HG03159 (cell line): ENCODE measurements at regions not wholly inside any gene's neighbourhood (a gene's known extent, or its start where the extent isn't known, plus 50 kb on each side); places are given as distances from the start of the nearest gene placed in this dataset.

Source experiments
- ATAC-seq: cut with Tn5 transposase; IDR thresholded peaks from one replicate; pipeline ENCODE4 v1.9.1; 2021; ENCODE audit warnings: mild to moderate bottlenecking, moderate library complexity; ENCODE audit not compliant: unreplicated experiment

DNA sequence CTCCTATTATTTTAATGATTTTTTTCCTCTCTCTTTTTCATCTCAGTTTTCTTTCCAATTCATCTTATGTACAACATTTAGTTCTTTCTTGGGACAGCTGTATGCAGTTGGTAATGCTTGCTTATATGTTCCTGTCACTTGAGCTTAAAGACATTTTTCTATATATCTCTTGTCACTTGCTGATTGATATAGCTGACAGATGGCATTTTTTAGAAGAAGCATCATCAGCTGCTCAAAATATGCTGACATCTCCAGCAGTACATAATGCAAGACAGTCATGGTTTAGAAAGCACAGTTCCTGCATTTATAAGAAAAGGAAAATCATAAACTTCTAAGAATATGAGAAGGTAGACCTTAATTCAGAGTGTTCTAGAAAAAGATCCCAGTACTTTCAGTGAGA lies 56.5 kb downstream of the DCAF8L1 start:
- no peak for ATAC-seq

DNA sequence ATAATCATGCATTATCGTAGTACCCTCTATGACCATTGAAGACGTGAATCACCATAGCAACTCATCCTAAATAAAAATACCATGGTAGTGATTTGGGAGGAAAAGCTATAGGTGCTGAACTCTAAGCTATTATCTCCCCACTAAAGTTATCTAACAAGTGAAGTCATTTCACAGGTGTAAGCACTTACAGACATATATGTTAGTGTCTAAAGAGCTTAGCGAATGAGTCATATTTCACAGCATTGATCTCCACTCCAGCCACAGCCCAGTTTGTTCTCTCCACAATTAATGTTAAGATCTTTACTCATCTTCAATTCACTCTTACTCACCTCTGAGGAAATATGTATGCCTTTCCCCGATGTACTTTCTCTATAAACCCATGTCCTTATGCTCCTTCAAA lies 57.0 kb downstream of the DCAF8L1 start:
- ATAC-seq = no peak

DNA sequence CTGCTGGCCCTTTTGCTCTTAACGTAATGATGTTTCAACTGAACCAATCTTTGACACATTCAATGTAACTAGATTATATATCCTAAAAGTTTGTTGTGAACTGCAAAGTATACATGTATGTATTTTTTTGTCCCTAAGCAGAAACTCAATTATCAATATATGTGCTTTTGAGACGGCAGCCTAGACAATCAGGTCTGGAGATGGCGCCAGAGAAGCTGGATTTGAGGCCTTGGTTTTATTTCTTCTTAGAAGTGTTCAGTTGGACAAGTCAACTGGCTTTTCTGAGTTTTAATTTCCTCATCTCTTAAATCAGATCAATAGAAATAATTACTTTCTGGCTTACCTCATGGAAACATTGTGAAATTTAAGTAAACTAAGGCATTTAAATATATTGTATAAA lies 62.5 kb downstream of the DCAF8L1 start:
- no peak for ATAC-seq

DNA sequence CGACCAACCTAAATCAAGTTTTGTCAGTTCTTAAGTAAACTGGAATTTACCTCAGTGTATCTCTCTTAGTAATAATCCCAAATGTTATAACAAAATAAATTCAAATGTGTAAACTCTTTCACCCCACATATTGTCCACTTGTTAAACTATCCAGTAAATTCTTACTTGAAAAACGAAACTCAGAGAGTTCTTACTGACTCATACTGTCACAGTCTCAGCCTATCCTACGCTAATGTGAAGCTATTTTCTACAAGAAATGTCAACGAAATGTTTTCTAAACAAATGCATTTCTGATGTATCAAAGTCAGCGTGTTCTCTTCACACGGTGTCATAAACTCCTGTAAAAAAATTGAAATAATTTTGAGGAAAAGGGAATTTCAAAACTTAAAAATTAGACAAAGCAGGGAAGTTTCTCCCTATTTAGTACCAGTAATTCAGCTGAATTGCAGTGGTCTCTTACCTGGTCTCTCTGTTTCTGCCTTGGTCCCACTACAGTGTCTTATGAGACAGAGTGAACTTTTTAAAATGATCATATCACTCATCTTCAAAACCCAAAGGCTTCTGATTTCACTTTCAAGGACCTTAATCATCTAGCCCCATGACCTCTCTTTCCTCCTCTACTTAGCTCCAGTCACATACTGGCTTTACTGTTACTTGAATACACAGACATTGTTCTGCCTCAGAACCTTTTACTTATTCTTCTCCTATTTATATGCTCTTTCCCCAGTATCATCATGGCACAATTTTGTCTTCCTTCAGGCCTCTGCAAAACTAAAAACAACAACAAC lies 63.3 kb downstream of the DCAF8L1 start:
- ATAC-seq = no peak

DNA sequence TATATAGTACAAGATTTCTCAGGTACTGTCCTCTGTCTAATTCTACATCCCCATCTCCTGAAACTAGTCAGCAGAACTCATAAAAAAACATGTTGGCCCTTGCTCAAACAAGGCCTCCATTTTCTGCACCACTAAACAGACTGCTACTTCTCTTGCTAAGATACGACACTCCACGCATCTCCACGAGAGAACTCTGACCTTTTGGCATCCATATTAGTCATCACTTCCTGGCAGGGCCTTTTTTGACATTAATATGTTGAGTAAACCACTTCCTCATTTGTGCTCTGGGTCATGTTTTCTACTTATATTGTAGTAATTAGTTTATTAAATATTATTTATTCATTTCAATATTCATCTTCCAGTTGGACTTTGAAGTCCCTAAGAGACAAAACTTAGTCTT lies 65.6 kb downstream of the DCAF8L1 start:
- ATAC-seq = peak; percentile 91

DNA sequence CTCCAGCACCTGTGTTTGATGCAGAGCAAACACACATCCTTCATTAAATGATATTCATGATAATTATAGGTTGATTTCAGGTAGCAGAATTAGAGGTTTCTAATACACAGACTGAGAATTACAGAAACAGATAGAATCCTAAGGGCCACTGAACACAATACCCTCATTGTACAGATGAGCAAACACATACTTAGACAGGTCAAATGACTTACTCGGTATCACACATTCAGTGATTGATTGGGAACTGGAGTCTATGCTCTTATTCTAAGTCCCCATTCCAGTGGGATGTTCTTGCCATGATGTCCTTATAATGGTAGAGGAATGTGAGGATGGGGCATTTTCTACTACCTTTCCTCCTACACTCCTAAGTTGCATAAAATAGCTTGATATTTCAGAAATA lies 70.8 kb downstream of the DCAF8L1 start:
- no peak for ATAC-seq

DNA sequence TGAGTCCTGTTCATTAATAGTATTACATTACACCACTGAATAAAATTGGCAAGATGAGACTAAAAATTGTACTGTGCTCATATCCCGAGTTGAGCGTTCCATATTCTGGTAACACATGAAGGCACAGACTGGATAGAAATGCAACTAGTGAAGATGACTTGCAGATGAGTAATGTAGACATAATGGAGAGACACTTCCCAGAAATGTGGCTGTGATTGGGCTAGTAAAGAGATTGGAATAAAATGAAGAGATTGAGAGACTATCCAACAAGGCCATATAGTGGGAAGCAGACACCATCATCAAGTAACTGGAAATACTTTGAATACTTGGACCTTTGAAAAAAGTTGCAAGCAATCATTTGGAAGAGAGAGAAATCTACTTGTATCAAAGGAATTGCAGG lies 77.3 kb downstream of the DCAF8L1 start:
- no peak for ATAC-seq

DNA sequence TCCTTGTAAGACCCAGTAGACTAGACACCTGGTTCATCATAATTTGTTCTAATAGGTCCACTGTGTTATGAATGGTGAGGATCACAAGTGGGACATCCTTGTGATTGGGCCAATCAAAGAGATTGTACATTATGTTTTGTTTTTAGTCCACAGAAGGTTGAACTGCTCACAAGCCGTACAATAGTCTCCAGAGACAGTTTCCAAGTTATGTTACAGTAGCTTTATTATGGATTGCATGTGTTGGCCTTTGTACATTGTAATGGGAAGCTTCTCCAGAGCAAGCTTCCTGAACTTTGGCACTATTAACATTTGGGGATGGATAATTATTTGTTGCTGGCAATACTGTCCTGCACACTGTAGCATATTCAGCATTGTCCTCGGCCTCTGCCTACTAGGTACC lies 86.1 kb downstream of the MAGEB10 start:
- no peak for ATAC-seq

DNA sequence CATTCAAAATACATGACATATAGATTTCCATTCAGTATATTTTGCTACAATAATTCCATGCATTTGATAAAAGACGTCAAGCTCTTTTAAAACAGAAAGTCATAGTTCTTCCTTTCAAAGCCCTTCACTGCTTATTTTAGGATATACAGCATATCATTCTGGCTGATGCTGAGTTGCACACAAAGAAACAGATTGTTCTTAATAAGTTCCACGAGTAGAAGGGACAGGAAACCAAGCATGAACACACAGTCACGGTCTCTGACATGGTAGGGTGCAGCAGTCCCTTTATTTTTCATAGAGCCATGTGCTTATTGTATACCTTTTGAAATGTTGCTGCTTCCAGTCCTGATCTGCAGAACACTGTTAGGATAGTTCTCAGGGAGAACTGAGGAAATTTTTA lies 85.4 kb downstream of the MAGEB10 start:
- no peak for ATAC-seq

DNA sequence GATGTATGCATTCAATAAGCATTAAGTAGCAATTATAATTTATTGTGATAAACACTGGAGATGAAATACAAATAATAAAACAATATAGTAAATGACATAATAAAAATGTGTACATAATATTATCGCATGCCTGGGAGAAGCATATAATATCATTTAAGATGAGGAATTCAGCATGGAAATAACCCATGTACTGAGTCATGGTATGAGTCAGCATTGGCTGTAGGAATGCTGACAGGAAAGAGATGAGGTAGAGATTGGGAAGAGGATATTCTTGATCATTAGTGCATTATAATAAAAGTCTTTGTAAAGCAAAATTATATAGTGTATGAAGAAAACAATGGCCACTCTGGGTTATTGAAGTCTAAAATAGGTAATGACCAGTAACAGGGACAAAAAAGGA lies 82.8 kb downstream of the MAGEB10 start:
- no peak for ATAC-seq

DNA sequence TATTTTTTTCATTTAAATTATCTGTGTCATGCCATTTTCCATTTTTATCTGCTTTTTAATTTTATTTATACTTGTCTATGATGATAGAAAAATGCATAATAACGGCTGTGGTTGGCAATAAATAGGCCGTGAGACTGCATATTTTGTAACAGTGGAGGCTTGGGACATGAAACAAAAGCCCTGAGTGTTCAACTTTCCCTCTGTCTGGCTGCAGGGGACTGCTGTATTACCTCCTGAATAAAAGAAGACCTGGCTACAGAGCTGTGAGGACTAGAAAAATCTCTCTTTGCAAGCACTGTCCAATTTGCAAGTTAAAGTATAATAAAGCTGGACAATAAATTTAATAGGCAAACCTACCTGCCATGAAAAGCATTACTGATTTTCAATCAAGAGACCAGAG lies 82.1 kb downstream of the MAGEB10 start:
- ATAC-seq = no peak

DNA sequence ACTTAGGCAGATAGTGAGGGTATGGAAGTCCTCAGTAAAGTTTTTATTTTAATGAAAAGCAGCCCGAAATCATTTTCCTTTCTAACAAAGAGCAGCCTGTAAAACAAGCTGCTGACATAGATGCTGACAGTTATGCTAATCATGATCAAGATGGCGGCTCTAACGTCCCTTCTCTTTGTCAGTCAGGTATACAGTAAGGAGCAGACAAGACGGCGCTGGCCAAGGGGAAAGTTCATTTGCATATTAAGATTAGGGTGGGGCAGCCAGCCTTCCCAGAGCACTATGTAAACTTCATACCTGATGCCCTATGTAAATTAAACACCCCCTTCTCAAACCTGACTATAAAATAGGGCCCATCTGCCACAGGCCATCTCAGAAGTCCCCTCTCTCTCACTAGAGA lies 76.9 kb downstream of the MAGEB10 start:
- ATAC-seq = no peak

DNA sequence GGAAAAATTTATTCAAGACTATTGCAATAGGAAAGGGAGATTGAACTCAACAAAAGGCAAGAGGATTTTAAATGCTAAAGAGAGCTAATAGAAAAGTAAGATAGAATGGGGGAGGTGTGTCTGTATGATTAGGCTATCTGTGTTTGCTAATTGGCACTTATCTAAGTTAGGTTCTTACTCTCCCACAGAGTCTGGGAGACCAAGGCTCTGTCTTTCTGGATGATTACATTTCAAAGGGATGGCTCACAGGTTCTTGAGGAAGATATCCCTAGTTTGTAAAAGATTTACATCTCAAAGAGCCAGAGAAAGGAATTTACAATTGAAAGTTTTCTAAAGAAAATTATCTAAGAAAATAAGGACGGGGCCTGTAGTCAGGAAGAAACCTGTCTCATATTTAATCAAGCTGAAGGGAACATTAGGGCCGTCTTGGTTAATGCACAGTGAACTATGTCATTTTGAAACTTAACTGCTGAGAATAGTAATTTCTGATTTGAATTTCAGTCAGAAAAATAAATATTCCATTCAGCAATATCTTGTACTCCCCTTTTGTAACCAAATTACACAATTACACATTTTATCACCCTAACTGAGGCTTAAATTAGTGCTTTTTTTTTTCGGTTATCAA lies 75.8 kb downstream of the MAGEB10 start:
- no peak for ATAC-seq

DNA sequence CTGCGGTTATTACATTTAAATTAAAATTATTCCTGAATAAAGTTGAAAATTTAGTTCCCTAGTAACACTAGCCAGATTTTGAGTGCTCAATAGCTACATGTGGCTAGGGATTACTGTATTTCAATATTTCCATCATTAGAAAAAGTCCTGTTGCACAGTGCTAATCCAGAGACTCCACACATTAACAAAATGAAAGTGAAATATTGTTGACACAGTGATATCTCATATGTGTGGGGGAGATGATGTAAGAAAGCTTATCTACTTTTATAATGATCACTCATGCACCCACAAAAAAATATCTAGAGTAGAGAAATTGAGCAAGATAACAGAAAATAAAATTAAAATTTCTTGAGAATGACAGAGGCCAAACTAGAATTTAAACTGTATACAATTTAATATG lies 74.9 kb downstream of the MAGEB10 start:
- ATAC-seq = no peak

DNA sequence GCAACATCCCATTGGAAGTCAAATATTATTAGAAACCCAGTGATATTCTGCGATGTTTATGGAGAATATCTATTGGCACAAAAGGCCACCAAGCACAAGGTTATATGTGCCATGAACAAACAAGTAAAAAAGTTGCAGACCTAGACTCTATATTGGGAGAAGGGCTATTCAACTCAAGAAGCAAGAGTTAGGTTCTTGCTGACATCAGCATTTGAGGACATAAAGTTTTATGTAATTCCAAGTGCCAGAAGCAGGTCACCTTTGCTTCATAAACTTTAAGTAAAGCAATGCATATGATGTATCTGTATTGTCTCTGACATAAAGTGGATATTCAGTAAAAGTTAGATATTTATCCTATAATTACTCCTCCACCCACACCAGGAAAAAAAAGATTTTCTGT lies 71.1 kb downstream of the MAGEB10 start:
- ATAC-seq = no peak
